GM23338 (cell line): ENCODE measurements at regions not wholly inside any gene's neighbourhood (a gene's known extent, or its start where the extent isn't known, plus 50 kb on each side); places are given as distances from the start of the nearest gene placed in this dataset.

Experiments used
- CREB1 ChIP-seq: fragments of 250-450 bp; sonication (Bioruptor Pico); IDR thresholded peaks from 2 replicates; pipeline ENCODE4 v1.5.0; 2020; ENCODE audit warnings: low read depth, mild to moderate bottlenecking, moderate library complexity
- CTCF ChIP-seq, 2 experiments: fragments of 200-600 bp in 1 of 2; sonication (generic) in 1 of 2; conservative IDR thresholded peaks; 2 replicates each; pipeline versions ENCODE4 v1.5.1 to v1.6.1; 2016 to 2017; ENCODE audit warnings: antibody characterized with exemption in 2 of 2, low read depth in 2 of 2, mild to moderate bottlenecking in 2 of 2, moderate library complexity in 1 of 2
- EZH2 ChIP-seq: fragments of 200-600 bp; sonication (generic); IDR thresholded peaks from one replicate; pipeline ENCODE4 v1.8.0; 2017; ENCODE audit warnings: antibody characterized with exemption, mild to moderate bottlenecking, low read depth; ENCODE audit not compliant: unreplicated experiment
- POLR2AphosphoS5 ChIP-seq: IDR thresholded peaks from 2 replicates; pipeline ENCODE4 v1.6.1; 2016; ENCODE audit warnings: antibody characterized with exemption, low read depth
- REST ChIP-seq: IDR thresholded peaks from one replicate; pipeline ENCODE4 v1.6.1; 2018; ENCODE audit warnings: antibody characterized with exemption; ENCODE audit not compliant: unreplicated experiment
- ZNF331 ChIP-seq: fragments of 250-450 bp; sonication (Bioruptor Pico); IDR thresholded peaks from 2 replicates; pipeline ENCODE4 v1.5.0; 2020; ENCODE audit warnings: low read depth, mild to moderate bottlenecking, moderate library complexity

DNA sequence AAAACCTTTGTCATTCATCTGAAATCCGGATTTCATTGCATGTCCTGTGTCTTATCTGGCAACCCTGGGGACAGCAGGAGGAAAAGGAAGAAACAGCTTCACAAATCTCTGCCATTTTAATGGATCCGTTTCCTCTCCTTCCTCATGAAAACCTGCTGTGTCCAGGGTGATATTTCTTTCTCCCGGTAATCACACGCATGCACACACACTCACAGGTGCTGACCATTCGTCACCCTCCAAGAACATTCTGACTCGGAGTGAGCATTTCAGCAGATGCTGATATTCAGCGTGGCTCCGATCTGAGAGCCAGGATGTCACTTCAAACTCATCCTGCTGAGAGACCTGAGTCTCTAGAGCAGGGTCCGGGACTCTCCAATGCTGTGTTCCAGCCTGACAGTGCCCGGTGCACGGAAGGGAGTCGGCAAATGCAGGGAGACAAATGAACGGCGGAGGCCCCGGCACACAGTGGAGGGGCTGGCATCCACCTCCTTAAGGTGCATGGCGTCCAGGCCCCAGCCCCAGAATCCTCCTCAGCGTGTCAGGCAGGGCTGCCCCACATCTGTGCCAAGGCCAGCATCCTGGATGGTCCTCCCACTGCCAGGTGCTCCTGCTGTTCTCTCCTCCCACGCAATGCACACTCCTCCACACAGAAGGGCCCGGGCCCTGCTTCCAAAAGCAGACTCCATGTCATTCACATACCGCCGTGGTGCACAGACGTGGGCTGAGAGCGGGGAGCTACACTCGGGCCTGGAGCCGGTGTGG, 70.7 kb downstream of the RBFOX3 start:
- TF ChIP-seq POLR2AphosphoS5: no peak
- no peak for TF ChIP-seq CTCF (conservative IDR thresholded peaks at IDR 0.05; ENCODE audit: low read depth in 2 of 2)
- no peak for TF ChIP-seq EZH2
- no peak for TF ChIP-seq ZNF331 (CRISPR knock-in tag)
- no peak for TF ChIP-seq REST
- TF ChIP-seq CREB1 (CRISPR knock-in tag): no peak
